PC-3 (cell line): ENCODE measurements at regions not wholly inside any gene's neighbourhood (a gene's known extent, or its start where the extent isn't known, plus 50 kb on each side); places are given as distances from the start of the nearest gene placed in this dataset.

Source experiments
- EZH2phosphoT487 ChIP-seq: fragments of 300-600 bp; sonication (generic); IDR thresholded peaks from 2 replicates; pipeline ENCODE4 v1.6.1; 2018; ENCODE audit warnings: mild to moderate bottlenecking, antibody characterized with exemption, low read length, borderline replicate concordance
- TF ChIP-seq, protein P1 (sequence below): fragments of 300-600 bp; sonication (generic); conservative IDR thresholded peaks from 2 replicates; pipeline ENCODE4 v1.5.1; 2017; ENCODE audit warnings: antibody characterized with exemption, low read depth, mild to moderate bottlenecking, low read length

DNA sequence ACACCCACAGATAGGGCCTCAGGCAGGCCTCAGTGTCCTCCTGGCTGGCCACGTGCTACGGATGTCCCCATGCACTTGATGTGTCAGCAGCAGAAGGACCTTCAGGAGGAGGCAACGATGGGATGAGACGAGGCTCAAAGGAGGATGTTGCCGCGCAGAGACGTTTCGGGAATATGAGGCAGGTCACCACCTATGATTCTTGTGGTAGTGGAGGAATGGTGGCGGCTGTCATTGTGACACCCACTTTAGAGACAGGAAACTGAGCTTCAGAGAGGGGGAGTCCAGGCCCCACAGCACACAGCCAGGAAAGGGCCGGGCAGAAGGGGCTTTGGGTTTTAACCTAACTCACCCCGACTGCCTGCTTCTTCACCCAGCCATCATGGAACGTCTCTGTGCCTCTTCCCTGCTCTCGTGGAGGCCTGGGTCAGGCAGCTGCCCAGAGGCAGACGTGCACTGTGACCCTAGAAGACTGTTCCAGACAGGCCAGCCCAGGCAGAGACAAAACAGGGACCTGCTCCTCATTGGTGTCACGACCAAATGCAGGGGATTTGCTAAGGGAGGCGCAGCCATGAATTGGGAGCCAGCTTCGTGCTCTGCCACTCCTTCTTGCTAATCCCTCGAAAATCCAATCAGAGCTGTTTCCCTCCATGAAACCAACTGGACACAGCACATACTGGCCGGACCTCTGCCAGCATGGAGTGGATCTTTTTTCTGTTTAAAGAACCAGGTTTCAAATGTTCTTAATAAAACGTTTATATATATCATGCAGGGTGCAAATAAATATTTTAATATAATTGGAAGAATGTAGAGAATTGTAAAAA is 169.2 kb downstream of the ASB1 start:
- TF ChIP-seq, protein P1, sequence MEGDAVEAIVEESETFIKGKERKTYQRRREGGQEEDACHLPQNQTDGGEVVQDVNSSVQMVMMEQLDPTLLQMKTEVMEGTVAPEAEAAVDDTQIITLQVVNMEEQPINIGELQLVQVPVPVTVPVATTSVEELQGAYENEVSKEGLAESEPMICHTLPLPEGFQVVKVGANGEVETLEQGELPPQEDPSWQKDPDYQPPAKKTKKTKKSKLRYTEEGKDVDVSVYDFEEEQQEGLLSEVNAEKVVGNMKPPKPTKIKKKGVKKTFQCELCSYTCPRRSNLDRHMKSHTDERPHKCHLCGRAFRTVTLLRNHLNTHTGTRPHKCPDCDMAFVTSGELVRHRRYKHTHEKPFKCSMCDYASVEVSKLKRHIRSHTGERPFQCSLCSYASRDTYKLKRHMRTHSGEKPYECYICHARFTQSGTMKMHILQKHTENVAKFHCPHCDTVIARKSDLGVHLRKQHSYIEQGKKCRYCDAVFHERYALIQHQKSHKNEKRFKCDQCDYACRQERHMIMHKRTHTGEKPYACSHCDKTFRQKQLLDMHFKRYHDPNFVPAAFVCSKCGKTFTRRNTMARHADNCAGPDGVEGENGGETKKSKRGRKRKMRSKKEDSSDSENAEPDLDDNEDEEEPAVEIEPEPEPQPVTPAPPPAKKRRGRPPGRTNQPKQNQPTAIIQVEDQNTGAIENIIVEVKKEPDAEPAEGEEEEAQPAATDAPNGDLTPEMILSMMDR, result no peak
- TF ChIP-seq EZH2phosphoT487, result no peak
